ENCODE measurements at regions not wholly inside any gene's neighbourhood (a gene's known extent, or its start where the extent isn't known, plus 50 kb on each side); places are given as distances from the start of the nearest gene placed in this dataset.

DNA sequence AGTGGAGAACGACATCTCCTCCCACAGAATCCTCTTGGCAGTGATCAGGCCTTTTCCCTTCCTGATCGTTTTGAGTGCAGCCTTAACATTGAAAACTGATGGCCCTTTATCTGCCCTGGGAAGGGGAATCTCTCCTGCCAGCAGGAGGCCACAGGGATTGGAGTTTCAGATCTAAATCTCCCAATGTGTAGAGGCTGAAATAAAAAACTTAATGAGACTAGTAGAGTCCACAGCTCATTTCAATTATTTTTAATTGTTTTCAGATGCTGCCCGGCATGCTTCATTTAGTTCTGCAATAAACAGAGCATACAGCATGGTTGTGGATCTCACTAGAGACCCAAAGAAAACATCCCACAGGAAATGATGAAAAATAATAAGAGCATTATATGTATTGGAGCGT is 662.2 kb upstream of the HS3ST5 start:
- TF ChIP-seq, protein P1, sequence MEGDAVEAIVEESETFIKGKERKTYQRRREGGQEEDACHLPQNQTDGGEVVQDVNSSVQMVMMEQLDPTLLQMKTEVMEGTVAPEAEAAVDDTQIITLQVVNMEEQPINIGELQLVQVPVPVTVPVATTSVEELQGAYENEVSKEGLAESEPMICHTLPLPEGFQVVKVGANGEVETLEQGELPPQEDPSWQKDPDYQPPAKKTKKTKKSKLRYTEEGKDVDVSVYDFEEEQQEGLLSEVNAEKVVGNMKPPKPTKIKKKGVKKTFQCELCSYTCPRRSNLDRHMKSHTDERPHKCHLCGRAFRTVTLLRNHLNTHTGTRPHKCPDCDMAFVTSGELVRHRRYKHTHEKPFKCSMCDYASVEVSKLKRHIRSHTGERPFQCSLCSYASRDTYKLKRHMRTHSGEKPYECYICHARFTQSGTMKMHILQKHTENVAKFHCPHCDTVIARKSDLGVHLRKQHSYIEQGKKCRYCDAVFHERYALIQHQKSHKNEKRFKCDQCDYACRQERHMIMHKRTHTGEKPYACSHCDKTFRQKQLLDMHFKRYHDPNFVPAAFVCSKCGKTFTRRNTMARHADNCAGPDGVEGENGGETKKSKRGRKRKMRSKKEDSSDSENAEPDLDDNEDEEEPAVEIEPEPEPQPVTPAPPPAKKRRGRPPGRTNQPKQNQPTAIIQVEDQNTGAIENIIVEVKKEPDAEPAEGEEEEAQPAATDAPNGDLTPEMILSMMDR (IDR thresholded peaks at IDR 0.05; ENCODE audit: low read length), result no peak
- no peak for TF ChIP-seq EZH2 (optimal IDR thresholded peaks at IDR 0.05; ENCODE audit: low read depth, low read length)
